Neuronal stem cell (in vitro differentiated cells): ENCODE measurements at regions not wholly inside any gene's neighbourhood (a gene's known extent, or its start where the extent isn't known, plus 50 kb on each side); places are given as distances from the start of the nearest gene placed in this dataset.

ENCODE experiments used
- DNase-seq: peaks from one replicate; pipeline ENCODE4 v3.0.0-alpha.2; 2013; ENCODE audit warnings: low spot score
- H2AFZ ChIP-seq: one replicate; pipeline ENCODE4 v1.6.1; 2013; ENCODE audit warnings: mild to moderate bottlenecking, low read length, inconsistent platforms
- H2AK5ac ChIP-seq: 2 replicates; pipeline ENCODE4 v1.6.1; 2013; ENCODE audit warnings: low read depth, mild to moderate bottlenecking, inconsistent platforms, low read length, moderate library complexity, mixed read lengths
- H2BK120ac ChIP-seq: 2 replicates; pipeline ENCODE4 v1.6.1; 2013; ENCODE audit warnings: low read depth, mild to moderate bottlenecking, inconsistent platforms, low read length, moderate library complexity, mixed read lengths
- H2BK12ac ChIP-seq: one replicate; pipeline ENCODE4 v1.6.1; 2013; ENCODE audit warnings: low read length, inconsistent platforms
- H2BK15ac ChIP-seq: 2 replicates; pipeline ENCODE4 v1.6.1; 2013; ENCODE audit warnings: mild to moderate bottlenecking, low read length, inconsistent platforms, mixed read lengths
- H2BK5ac ChIP-seq: one replicate; pipeline ENCODE4 v1.6.1; 2013; ENCODE audit warnings: inconsistent platforms, mild to moderate bottlenecking, low read length, moderate library complexity
- H3K14ac ChIP-seq: one replicate; pipeline ENCODE4 v1.6.1; 2013; ENCODE audit warnings: low read length, inconsistent platforms
- H3K18ac ChIP-seq: 2 replicates; pipeline ENCODE4 v1.6.1; 2013; ENCODE audit warnings: low read length, inconsistent platforms
- H3K23ac ChIP-seq: 2 replicates; pipeline ENCODE4 v1.6.1; 2013; ENCODE audit warnings: low read depth, mild to moderate bottlenecking, mixed read lengths, low read length, inconsistent platforms; ENCODE audit not compliant: poor library complexity
- H3K27ac ChIP-seq: replicated peaks from 3 replicates; pipeline ENCODE4 v1.5.1; 2013; ENCODE audit warnings: low read length, inconsistent platforms
- H3K27me3 ChIP-seq, 3 experiments: 2 replicates each; pipeline ENCODE4 v1.6.1; 2013; ENCODE audit warnings: low read length in 3 of 3, mild to moderate bottlenecking in 2 of 3, inconsistent platforms in 1 of 3, low read depth in 1 of 3, mixed read lengths in 1 of 3, moderate library complexity in 1 of 3; ENCODE audit not compliant: control insufficient read depth in 3 of 3, insufficient read depth in 3 of 3
- H3K36me3 ChIP-seq, 2 donors: replicated peaks in 1 of 2; 2 replicates each; pipeline ENCODE4 v1.6.1; 2013; ENCODE audit warnings: low read length in 2 of 2; ENCODE audit not compliant: control insufficient read depth in 2 of 2, insufficient read depth in 2 of 2
- H3K4ac ChIP-seq: 2 replicates; pipeline ENCODE4 v1.6.1; 2013; ENCODE audit warnings: inconsistent platforms, mild to moderate bottlenecking, low read length, moderate library complexity
- H3K4me1 ChIP-seq, 2 donors: 1 replicate in 1 of 2; 2 replicates in 1 of 2; pipeline ENCODE4 v1.6.1; 2013; ENCODE audit warnings: low read length in 2 of 2, low read depth in 1 of 2; ENCODE audit not compliant: control insufficient read depth in 2 of 2, insufficient read depth in 1 of 2
- H3K4me2 ChIP-seq: one replicate; pipeline ENCODE4 v1.6.1; 2013; ENCODE audit warnings: mild to moderate bottlenecking, low read length, inconsistent platforms; ENCODE audit not compliant: insufficient read depth, poor library complexity, severe bottlenecking
- H3K4me3 ChIP-seq, 2 donors: 2 replicates each; pipeline ENCODE4 v1.5.1; 2013; ENCODE audit warnings: low read length in 2 of 2, mild to moderate bottlenecking in 2 of 2, inconsistent platforms in 1 of 2, moderate library complexity in 1 of 2
- H3K79me1 ChIP-seq: one replicate; pipeline ENCODE4 v1.6.1; 2013; ENCODE audit warnings: low read depth, mild to moderate bottlenecking, inconsistent platforms, low read length, moderate library complexity
- H3K9ac ChIP-seq: one replicate; pipeline ENCODE4 v1.6.1; 2013; ENCODE audit warnings: mild to moderate bottlenecking, low read depth, low read length, inconsistent platforms; ENCODE audit not compliant: poor library complexity
- H3K9me3 ChIP-seq, 2 donors: replicated peaks in 1 of 2; 2 replicates each; pipeline versions ENCODE3 to v1.6.1; 2013; ENCODE audit warnings: low read length in 2 of 2, mild to moderate bottlenecking in 2 of 2, inconsistent platforms in 1 of 2, low read depth in 1 of 2, mixed read lengths in 1 of 2, moderate library complexity in 1 of 2; ENCODE audit not compliant: control insufficient read depth in 2 of 2, insufficient read depth in 1 of 2
- H4K8ac ChIP-seq: one replicate; pipeline ENCODE4 v1.6.1; 2013; ENCODE audit warnings: low read depth, mild to moderate bottlenecking, inconsistent platforms, low read length, moderate library complexity
- H4K91ac ChIP-seq: one replicate; pipeline ENCODE4 v1.6.1; 2013; ENCODE audit warnings: low read length, low read depth, mild to moderate bottlenecking, inconsistent platforms; ENCODE audit not compliant: poor library complexity
- WGBS, 2 donors: extraction: QIAGEN DNeasy Blood & Tissue Kit; methylation state at CpG; one replicate each; pipeline ENCODE4 v1.1.7; 2013; ENCODE audit warnings: missing lambda C conversion rate in 2 of 2, mixed read lengths in 1 of 2; ENCODE audit not compliant: insufficient read length in 2 of 2, insufficient replicate concordance in 1 of 2; ENCODE audit errors: extremely low coverage in 2 of 2; 5-methylcytosine and 5-hydroxymethylcytosine counted together

GRCh38 chr6:11288065-11288464 is 55.6 kb upstream of the NEDD9 start:
- H3K9me3 ChIP-seq = no peaks in the 10 kb centered on the region
- H3K23ac ChIP-seq = no peak overlapping the region
- no peak overlapping the region for H2BK12ac ChIP-seq
- H3K36me3 ChIP-seq = no peaks in the 10 kb centered on the region
- H3K9ac ChIP-seq = no peak overlapping the region
- no CpG with 5 or more reads among the region's 7 CpGs for WGBS, 2 donors
- H3K27me3 ChIP-seq = no peaks in the 10 kb centered on the region
- H4K91ac ChIP-seq = no peak overlapping the region
- no peak overlapping the region for H3K4ac ChIP-seq
- H3K18ac ChIP-seq = no peak overlapping the region
- no peak for DNase-seq
- H2BK5ac ChIP-seq = no peak overlapping the region
- H2AK5ac ChIP-seq = no peak overlapping the region
- no peak overlapping the region for H2BK15ac ChIP-seq
- H3K27ac ChIP-seq = no peak overlapping the region
- no peak overlapping the region for H3K14ac ChIP-seq
- H4K8ac ChIP-seq = no peak overlapping the region
- no peak overlapping the region for H3K4me3 ChIP-seq
- no peak overlapping the region for H2AFZ ChIP-seq
- H3K79me1 ChIP-seq = no peaks in the 10 kb centered on the region
- no peak overlapping the region for H3K4me2 ChIP-seq
- no peak overlapping the region for H2BK120ac ChIP-seq
- H3K4me1 ChIP-seq = no peaks in the 10 kb centered on the region

GRCh38 chr6:11284996-11285395 is 52.5 kb upstream of the NEDD9 start:
- H2AFZ ChIP-seq = no peak overlapping the region
- no peak overlapping the region for H3K4me3 ChIP-seq
- no peaks in the 10 kb centered on the region for H3K4me1 ChIP-seq
- H3K36me3 ChIP-seq = no peaks in the 10 kb centered on the region
- no peaks in the 10 kb centered on the region for H3K27me3 ChIP-seq
- H3K4me2 ChIP-seq = no peak overlapping the region
- H3K4ac ChIP-seq = no peak overlapping the region
- WGBS, 2 donors = no CpG with 5 or more reads among the region's 4 CpGs
- H4K91ac ChIP-seq = no peak overlapping the region
- H2BK12ac ChIP-seq = no peak overlapping the region
- no peak overlapping the region for H4K8ac ChIP-seq
- H2AK5ac ChIP-seq = no peak overlapping the region
- H2BK5ac ChIP-seq = no peak overlapping the region
- H3K79me1 ChIP-seq = no peaks in the 10 kb centered on the region
- H3K9me3 ChIP-seq = no peaks in the 10 kb centered on the region
- H2BK15ac ChIP-seq = no peak overlapping the region
- no peak overlapping the region for H3K14ac ChIP-seq
- no peak overlapping the region for H3K23ac ChIP-seq
- H3K27ac ChIP-seq = no peak overlapping the region
- H3K9ac ChIP-seq = no peak overlapping the region
- H2BK120ac ChIP-seq = no peak overlapping the region
- no peak for DNase-seq
- H3K18ac ChIP-seq = no peak overlapping the region

GRCh38 chr6:11283629-11284028 is 51.2 kb upstream of the NEDD9 start:
- H3K9me3 ChIP-seq = no peaks in the 10 kb centered on the region
- peaks cover 1 to 9% of the 10 kb centered on the region in 2 donors for H3K4me1 ChIP-seq
- no peak overlapping the region for H4K8ac ChIP-seq
- H2BK12ac ChIP-seq = no peak overlapping the region
- H3K18ac ChIP-seq = no peak overlapping the region
- no peak overlapping the region for H2BK5ac ChIP-seq
- WGBS, 2 donors = no CpG with 5 or more reads among the region's 2 CpGs
- H3K4me3 ChIP-seq = no peak overlapping the region
- no peak overlapping the region for H3K4ac ChIP-seq
- no peak overlapping the region for H3K14ac ChIP-seq
- H2AFZ ChIP-seq = no peak overlapping the region
- no peak overlapping the region for H3K9ac ChIP-seq
- H3K23ac ChIP-seq = no peak overlapping the region
- no peaks in the 10 kb centered on the region for H3K27me3 ChIP-seq
- no peaks in the 10 kb centered on the region for H3K79me1 ChIP-seq
- H3K27ac ChIP-seq = no peak overlapping the region
- no peaks in the 10 kb centered on the region for H3K36me3 ChIP-seq
- DNase-seq = no peak
- no peak overlapping the region for H4K91ac ChIP-seq
- H2AK5ac ChIP-seq = no peak overlapping the region
- no peak overlapping the region for H2BK120ac ChIP-seq
- no peak overlapping the region for H3K4me2 ChIP-seq
- no peak overlapping the region for H2BK15ac ChIP-seq

- H3K4me1 ChIP-seq = peaks cover 7 to 16% of the 10 kb centered on the region in 2 donors
- no peak overlapping the region for H3K14ac ChIP-seq
- no peak for DNase-seq
- no peak overlapping the region for H4K8ac ChIP-seq
- no peak overlapping the region for H2BK5ac ChIP-seq
- H2AK5ac ChIP-seq = no peak overlapping the region
- no peak overlapping the region for H2BK12ac ChIP-seq
- no peak overlapping the region for H2BK15ac ChIP-seq
- no peaks in the 10 kb centered on the region for H3K27me3 ChIP-seq
- no peak overlapping the region for H4K91ac ChIP-seq
- H2BK120ac ChIP-seq = no peak overlapping the region
- no peak overlapping the region for H3K27ac ChIP-seq
- no peaks in the 10 kb centered on the region for H3K79me1 ChIP-seq
- no peak overlapping the region for H3K23ac ChIP-seq
- H3K18ac ChIP-seq = no peak overlapping the region
- WGBS, 2 donors = no CpG with 5 or more reads among the region's 5 CpGs
- no peak overlapping the region for H2AFZ ChIP-seq
- H3K9ac ChIP-seq = no peak overlapping the region
- H3K4me3 ChIP-seq = no peak overlapping the region
- no peaks in the 10 kb centered on the region for H3K9me3 ChIP-seq
- H3K4ac ChIP-seq = no peak overlapping the region
- H3K36me3 ChIP-seq = no peaks in the 10 kb centered on the region
- H3K4me2 ChIP-seq = no peak overlapping the region
Observed at GRCh38 chr6:11282875-11283274, 50.4 kb upstream of the NEDD9 start.
